MG63 (cell line): ENCODE measurements at regions not wholly inside any gene's neighbourhood (a gene's known extent, or its start where the extent isn't known, plus 50 kb on each side); places are given as distances from the start of the nearest gene placed in this dataset.
A peak's percentile ranks its signal among the peaks of the same experiment; 100 is the strongest.

Source experiments
- DNase-seq: peaks from one replicate; pipeline ENCODE4 v3.0.0-alpha.2; 2020
- H3K27me3 ChIP-seq: fragments of 250-450 bp; sonication (Bioruptor Pico); 2 replicates; pipeline ENCODE4 v1.5.1; 2020; ENCODE audit warnings: mild to moderate bottlenecking, moderate library complexity
- H3K36me3 ChIP-seq: fragments of 250-450 bp; sonication (Bioruptor Pico); 2 replicates; pipeline ENCODE4 v1.5.1; 2020; ENCODE audit warnings: mild to moderate bottlenecking, moderate library complexity
- H3K4me3 ChIP-seq: fragments of 250-450 bp; sonication (Bioruptor Pico); 2 replicates; pipeline ENCODE4 v1.5.1; 2020; ENCODE audit warnings: mild to moderate bottlenecking, moderate library complexity
- H3K9me3 ChIP-seq: fragments of 250-450 bp; sonication (Bioruptor Pico); 2 replicates; pipeline ENCODE4 v1.5.1; 2020; ENCODE audit warnings: mild to moderate bottlenecking, moderate library complexity

DNA sequence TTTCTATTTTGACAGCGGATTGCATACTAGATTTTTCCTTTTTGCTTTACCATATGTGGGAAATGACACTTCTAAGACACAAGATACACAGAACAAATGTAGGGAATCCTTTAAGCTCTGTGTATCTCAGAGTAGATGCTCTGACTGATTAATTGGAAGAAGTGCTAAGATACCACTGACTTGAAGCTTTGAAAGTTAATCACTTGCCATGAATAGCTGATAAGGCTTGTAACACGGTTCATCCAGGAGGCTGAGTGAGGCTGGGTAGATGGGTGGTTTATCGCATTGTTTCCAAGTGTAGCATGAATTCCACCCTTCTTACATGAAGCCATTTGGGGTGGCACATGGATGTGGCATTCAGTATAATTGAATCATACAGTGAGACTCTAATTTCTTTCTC is 654.1 kb upstream of the RBFOX1 start:
- H3K9me3 ChIP-seq, result no peaks in the 10 kb centered on the region
- DNase-seq, result no peak
- H3K36me3 ChIP-seq, result no peaks in the 10 kb centered on the region
- no peak overlapping the region for H3K4me3 ChIP-seq
- no peaks in the 10 kb centered on the region for H3K27me3 ChIP-seq

DNA sequence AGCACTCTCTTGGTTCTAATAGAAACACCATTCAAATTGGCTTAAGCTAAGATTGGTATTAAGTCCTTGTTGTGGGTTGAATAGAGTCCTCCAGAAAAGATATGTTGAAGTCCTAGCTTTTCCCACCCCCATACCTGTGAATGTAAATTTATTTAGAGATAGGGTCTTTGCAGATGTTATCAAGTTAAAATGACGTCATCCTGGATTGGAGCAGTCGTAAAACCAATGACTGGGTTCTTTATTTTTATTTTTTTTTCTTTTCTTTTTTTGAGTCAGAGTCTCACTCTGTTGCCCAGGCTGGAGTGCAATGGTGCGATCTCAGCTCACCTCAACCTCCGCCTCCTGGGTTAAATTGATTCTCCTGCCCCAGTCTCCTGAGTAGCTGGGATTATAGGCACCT is 658.6 kb upstream of the RBFOX1 start:
- Histone ChIP-seq H3K9me3 (no peaks in the 10 kb centered on the region), H3K36me3 (no peaks in the 10 kb centered on the region), H3K4me3 (no peak overlapping the region), H3K27me3 (no peaks in the 10 kb centered on the region)
- DNase-seq, result no peak

DNA sequence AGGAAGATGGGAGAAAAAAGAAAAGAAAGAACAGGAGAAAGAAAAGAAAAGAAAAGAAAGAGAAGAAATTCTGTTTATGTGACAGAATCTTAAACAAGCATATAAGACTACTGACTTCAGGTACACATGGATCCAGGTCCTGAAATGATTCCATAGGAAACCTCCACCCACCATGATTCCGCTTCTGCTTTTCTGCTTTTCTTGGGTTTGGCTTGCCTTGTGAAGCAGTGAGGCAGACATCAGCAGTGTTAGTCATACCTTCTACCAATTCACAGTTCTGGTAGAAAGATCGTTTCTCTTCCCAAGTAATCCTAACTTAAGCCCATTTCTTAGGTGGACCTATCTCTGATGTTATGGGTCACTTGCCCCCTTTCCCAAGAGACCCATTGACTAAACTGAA is 660.1 kb upstream of the RBFOX1 start:
- no peaks in the 10 kb centered on the region for H3K9me3 ChIP-seq
- H3K4me3 ChIP-seq, result no peak overlapping the region
- no peak for DNase-seq

DNA sequence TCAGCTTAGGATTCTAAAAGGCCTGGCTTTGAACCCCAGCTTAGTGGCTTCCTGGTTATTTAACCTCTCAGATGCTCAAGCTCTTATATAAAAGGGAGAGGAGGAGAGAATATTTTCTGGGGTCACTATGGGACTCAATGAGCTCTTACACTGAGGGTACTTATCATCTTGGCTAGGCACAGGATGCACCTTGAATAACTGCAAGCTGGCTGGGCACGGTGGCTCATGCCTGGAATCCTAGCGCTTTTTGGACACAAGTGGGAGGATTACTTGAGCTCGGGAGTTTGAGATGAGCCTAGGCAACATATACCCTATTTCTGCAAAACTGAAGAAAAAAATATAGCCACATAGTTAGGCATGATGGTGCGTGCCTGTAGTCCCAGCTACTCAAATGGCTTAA is 665.3 kb upstream of the RBFOX1 start:
- H3K9me3 ChIP-seq, result no peaks in the 10 kb centered on the region
- H3K36me3 ChIP-seq, result no peaks in the 10 kb centered on the region
- H3K27me3 ChIP-seq, result peaks cover under 1% of the 10 kb centered on the region; the same call in 1 of the 2 replicates
- no peak overlapping the region for H3K4me3 ChIP-seq
- no peak for DNase-seq

More for the DNA sequence above, 660.1 kb upstream of the RBFOX1 start:
- H3K36me3 ChIP-seq, result no peaks in the 10 kb centered on the region
- no peaks in the 10 kb centered on the region for H3K27me3 ChIP-seq

DNA sequence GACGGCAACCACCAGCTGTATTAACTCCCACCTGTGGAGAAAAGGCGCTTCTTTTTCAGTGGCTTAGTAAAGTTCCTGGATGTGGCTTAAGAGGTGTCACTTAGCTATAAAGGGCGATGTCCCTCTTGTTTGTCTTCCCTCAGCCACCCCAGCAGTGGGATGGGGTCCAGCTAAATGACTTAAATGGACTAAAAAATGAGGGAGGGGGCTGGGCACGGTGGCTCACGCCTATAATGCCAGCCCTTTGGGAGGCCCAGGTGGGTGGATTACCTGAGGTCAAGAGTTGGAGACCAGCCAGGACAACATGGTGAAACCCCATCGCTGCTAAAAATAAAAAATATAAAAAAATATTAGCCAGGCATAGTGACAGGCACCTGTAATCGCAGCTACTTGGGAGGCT is 667.5 kb upstream of the RBFOX1 start:
- no peaks in the 10 kb centered on the region for H3K9me3 ChIP-seq
- peaks cover 2% of the 10 kb centered on the region; the same call in 1 of the 2 replicates for H3K27me3 ChIP-seq
- no peaks in the 10 kb centered on the region for H3K36me3 ChIP-seq
- no peak overlapping the region for H3K4me3 ChIP-seq
- no peak for DNase-seq

DNA sequence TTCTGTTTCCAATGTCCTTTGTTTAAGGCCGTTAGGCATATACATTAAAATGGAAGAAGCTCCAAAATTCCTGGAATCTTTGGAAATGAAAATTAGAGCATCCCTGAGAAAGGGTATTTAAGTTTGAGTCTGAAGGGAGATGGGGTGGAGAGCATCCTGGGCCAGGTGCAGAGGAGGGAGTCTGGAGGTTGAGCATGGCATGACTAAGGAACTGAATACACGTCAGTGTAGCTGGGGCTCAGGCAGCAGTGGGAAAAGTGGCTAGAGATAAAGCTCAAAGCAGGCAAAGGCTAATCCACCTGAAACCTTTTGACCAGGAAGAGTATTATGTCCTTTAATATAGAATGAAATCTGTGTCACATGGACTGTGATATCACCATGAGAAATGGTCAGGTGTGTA is 669.0 kb upstream of the RBFOX1 start:
- Histone ChIP-seq H3K9me3 (no peaks in the 10 kb centered on the region), H3K4me3 (no peak overlapping the region), H3K36me3 (no peaks in the 10 kb centered on the region), H3K27me3 (peaks cover 2% of the 10 kb centered on the region; the same call in 1 of the 2 replicates)
- no peak for DNase-seq

DNA sequence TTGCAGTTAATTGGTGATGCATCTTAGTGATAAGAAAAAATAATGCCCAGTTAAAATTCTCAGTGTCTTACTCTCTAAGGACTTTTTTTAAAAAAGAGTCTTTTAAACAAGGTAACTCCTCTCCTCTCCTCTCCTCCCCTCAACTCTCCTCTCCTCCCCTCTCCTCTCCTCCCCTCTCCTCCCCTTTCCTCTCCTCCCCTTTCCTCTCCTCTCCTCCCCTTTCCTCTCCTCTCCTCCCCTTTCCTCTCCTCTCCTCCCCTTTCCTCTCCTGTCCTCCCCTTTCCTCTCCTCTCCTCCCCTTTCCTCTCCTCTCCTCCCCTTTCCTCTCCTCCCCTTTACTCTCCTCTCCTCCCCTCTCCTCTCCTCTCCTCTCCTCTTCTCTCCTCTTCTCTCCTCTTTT is 675.9 kb upstream of the RBFOX1 start:
- DNase-seq, result no peak
- no peak overlapping the region for H3K4me3 ChIP-seq
- H3K27me3 ChIP-seq, result no peaks in the 10 kb centered on the region

DNA sequence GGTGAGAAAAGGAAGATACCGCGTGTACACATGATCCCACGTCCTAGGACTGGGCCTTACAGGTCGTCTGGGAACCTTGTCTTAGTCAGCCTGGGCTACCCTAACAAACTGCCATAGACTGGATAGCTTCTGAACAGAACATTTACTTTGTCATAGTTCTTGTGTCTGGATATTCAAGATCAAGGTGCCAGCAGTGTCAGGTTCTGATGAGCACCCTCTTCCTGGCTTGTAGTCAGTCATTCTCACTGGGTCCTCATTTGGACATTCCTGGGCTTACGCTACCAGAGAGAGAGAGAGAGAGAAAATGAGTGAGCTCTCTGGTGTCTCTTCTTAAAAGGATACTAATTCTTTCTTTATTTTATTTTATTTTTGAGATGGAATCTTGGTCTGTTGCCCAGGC is 685.8 kb upstream of the RBFOX1 start:
- DNase-seq, result no peak
- Histone ChIP-seq H3K36me3 (no peaks in the 10 kb centered on the region), H3K9me3 (no peaks in the 10 kb centered on the region), H3K4me3 (no peak overlapping the region), H3K27me3 (peaks cover 18% of the 10 kb centered on the region)

More for the DNA sequence above, 675.9 kb upstream of the RBFOX1 start:
- H3K9me3 ChIP-seq, result no peaks in the 10 kb centered on the region
- H3K36me3 ChIP-seq, result no peaks in the 10 kb centered on the region

DNA sequence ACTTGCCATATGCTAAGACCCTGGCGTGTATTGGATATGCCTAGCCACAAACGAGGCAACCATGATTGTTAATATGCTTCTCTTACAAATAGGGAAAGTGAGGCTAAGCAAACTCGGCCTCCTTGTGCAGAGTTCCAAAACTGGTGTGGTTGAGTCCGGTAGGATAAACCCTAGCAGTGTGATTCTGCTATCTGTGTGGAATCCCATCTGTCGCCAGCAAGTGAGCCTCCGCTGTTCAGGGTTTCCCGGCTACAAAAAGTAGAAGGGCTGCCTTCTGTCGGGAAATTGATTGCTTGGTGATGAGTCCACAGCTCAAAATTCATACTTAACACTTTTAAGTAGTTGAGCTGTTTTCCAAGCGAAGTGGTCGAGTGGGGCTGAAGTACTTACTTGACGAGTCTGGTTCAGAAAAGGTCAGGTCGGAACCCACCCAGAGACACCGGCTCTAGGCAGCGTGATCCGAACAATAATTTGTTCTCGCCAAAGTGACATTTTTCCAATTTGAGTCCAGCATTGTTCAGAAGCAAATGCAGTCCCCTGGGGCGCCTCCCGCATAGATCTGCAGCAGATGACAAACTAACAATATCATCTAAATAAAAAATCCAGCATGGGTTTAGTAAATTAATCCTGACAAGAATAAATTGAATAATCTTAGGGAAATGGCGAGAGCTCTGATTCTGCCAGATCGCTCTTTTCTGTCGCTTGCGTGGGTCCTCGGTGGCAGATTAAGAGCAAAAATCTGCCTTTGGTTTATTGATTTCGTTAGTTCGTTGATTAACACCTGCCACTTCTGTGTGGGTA is 686.7 kb upstream of the RBFOX1 start:
- no peak for DNase-seq
- Histone ChIP-seq H3K27me3 (peaks cover 18% of the 10 kb centered on the region), H3K4me3 (no peak overlapping the region), H3K36me3 (no peaks in the 10 kb centered on the region), H3K9me3 (no peaks in the 10 kb centered on the region)

- Histone ChIP-seq H3K36me3 (no peaks in the 10 kb centered on the region), H3K27me3 (peaks cover 18% of the 10 kb centered on the region), H3K9me3 (no peaks in the 10 kb centered on the region), H3K4me3 (no peak overlapping the region)
- no peak for DNase-seq
Measured at GRCh38 chr16:6644916-6645315, 687.7 kb upstream of the RBFOX1 start.

GRCh38 chr16:6643080-6643686 is 689.5 kb upstream of the RBFOX1 start:
- Histone ChIP-seq H3K27me3 (peaks cover 18% of the 10 kb centered on the region; the same call in 1 of the 2 replicates), H3K4me3 (no peak overlapping the region), H3K9me3 (no peaks in the 10 kb centered on the region), H3K36me3 (no peaks in the 10 kb centered on the region)
- peak; percentile 12 for DNase-seq

DNA sequence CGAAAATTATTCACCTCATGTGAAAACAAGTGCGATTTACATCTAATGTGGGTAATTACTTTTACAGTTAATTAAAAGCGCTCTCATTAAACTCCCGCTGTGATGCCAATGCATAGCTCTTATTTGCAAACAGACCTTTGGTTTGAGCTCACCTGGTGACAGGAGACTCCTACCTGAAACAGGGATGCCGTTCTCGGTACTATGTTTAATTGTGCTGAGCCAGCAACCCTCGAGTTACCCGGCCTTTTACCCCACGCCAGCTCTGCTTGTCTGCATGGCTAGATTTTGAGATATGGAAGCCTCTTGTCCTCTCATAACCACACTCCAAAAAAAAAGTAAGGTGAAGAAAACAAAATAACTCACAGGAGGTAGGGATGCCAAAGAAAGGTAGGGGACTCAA is 690.4 kb upstream of the RBFOX1 start:
- H3K36me3 ChIP-seq, result no peaks in the 10 kb centered on the region
- no peak overlapping the region for H3K4me3 ChIP-seq
- no peaks in the 10 kb centered on the region for H3K9me3 ChIP-seq
- no peak for DNase-seq
- H3K27me3 ChIP-seq, result peaks cover 18% of the 10 kb centered on the region; the same call in 1 of the 2 replicates

DNA sequence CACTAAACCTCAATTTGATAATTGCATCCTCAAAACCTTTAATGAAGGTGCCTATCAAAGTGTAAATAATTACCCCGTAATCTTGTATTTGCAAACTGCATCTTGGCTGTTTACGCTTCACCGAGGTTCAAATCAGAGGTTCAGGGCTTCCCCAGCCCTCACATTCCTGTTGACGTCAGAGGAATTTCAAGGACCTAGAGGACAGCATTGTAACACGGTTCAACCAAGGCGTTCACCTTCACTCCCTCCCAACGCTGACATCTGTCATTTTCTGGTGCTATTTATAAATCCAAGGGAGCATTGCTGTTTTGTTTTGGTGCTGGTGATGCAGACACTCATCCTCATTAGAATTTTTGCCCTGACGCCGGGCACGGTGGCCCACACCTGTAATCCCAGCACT is 691.6 kb upstream of the RBFOX1 start:
- no peak for DNase-seq
- no peak overlapping the region for H3K4me3 ChIP-seq
- no peaks in the 10 kb centered on the region for H3K36me3 ChIP-seq
- no peaks in the 10 kb centered on the region for H3K9me3 ChIP-seq
- H3K27me3 ChIP-seq, result peaks cover 13% of the 10 kb centered on the region; the same call in 1 of the 2 replicates

- no peak overlapping the region for H3K4me3 ChIP-seq
- H3K27me3 ChIP-seq, result no peaks in the 10 kb centered on the region; the same call in 1 of the 2 replicates
- no peak for DNase-seq
- H3K9me3 ChIP-seq, result no peaks in the 10 kb centered on the region
- H3K36me3 ChIP-seq, result no peaks in the 10 kb centered on the region
Measured at GRCh38 chr16:6636457-6636856, 696.2 kb upstream of the RBFOX1 start.

GRCh38 chr16:6634151-6634550 is 698.5 kb upstream of the RBFOX1 start:
- no peak overlapping the region for H3K4me3 ChIP-seq
- peaks cover 4% of the 10 kb centered on the region; the same call in 1 of the 2 replicates for H3K27me3 ChIP-seq
- no peaks in the 10 kb centered on the region for H3K9me3 ChIP-seq
- peak; percentile 2 for DNase-seq
- H3K36me3 ChIP-seq, result no peaks in the 10 kb centered on the region

GRCh38 chr16:6633456-6633855 is 699.2 kb upstream of the RBFOX1 start:
- no peaks in the 10 kb centered on the region for H3K9me3 ChIP-seq
- H3K36me3 ChIP-seq, result no peaks in the 10 kb centered on the region
- no peak for DNase-seq
- H3K4me3 ChIP-seq, result no peak overlapping the region
- peaks cover 4% of the 10 kb centered on the region; the same call in 1 of the 2 replicates for H3K27me3 ChIP-seq

GRCh38 chr16:6629110-6629509 is 703.5 kb upstream of the RBFOX1 start:
- peaks cover 4% of the 10 kb centered on the region; the same call in 1 of the 2 replicates for H3K27me3 ChIP-seq
- no peak for DNase-seq

GRCh38 chr16:6625606-6626005 is 707.0 kb upstream of the RBFOX1 start:
- Histone ChIP-seq H3K36me3 (no peaks in the 10 kb centered on the region), H3K27me3 (peaks cover 4% of the 10 kb centered on the region; the same call in 1 of the 2 replicates), H3K4me3 (no peak overlapping the region), H3K9me3 (no peaks in the 10 kb centered on the region)
- no peak for DNase-seq

More at GRCh38 chr16:6629110-6629509, 703.5 kb upstream of the RBFOX1 start:
- Histone ChIP-seq H3K4me3 (no peak overlapping the region), H3K9me3 (no peaks in the 10 kb centered on the region), H3K36me3 (no peaks in the 10 kb centered on the region)
